ENCODE measurements at regions not wholly inside any gene's neighbourhood (a gene's known extent, or its start where the extent isn't known, plus 50 kb on each side); places are given as distances from the start of the nearest gene placed in this dataset.

DNA sequence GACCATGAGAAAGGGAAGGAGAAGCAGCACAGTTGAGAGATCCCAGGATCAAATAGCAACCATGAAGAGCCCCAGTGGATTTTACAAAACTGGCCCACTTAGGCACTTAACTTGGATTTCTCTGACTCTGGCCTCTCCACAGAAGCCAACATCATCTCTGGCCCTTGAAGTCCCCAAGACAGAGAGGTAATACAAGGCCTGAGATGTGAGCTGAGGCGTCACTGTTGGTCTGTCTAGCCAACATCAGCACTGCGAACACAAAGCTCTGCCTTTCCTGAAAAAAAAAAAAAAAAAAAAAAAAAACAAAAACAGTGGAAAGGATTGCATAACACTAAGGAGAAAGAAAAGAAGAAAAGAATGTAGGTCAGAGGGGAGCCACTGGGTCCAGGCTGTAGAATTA, 378.3 kb downstream of the BRINP1 start:
- TF ChIP-seq EZH2 (IDR thresholded peaks at IDR 0.05; ENCODE audit: borderline replicate concordance, low read length) (no peak), CTCF (IDR thresholded peaks at IDR 0.05; ENCODE audit: low read length) (no peak)
- Histone ChIP-seq H3K79me2 (ENCODE audit: insufficient read depth, low read length) (no peaks in the 10 kb centered on the region), H3K4me2 (ENCODE audit: low read length) (no peak overlapping the region), H3K4me1 (ENCODE audit: insufficient read depth, low read length, severe bottlenecking) (no peaks in the 10 kb centered on the region), H3K27ac (ENCODE audit: low read depth, low read length, poor library complexity, severe bottlenecking) (no peak overlapping the region), H3K27me3 (ENCODE audit: insufficient read depth, low read length) (no peaks in the 10 kb centered on the region), H3K9ac (ENCODE audit: low read length) (no peak overlapping the region), H2AFZ (ENCODE audit: low read length) (no peak overlapping the region), H3K36me3 (ENCODE audit: insufficient read depth, low read length) (no peaks in the 10 kb centered on the region), H4K20me1 (ENCODE audit: insufficient read depth, low read length) (no peaks in the 10 kb centered on the region), H3F3A (ENCODE audit: insufficient read depth, low read length) (no peaks in the 10 kb centered on the region), H3K9me3 (ENCODE audit: low read length) (no peaks in the 10 kb centered on the region), H3K4me3 (ENCODE audit: low read depth, low read length, poor library complexity, severe bottlenecking) (no peak overlapping the region), H3K9me2 (ENCODE audit: low read depth, low read length) (no peaks in the 10 kb centered on the region)

- Histone ChIP-seq H3K79me2 (ENCODE audit: insufficient read depth, low read length) (no peaks in the 10 kb centered on the region), H3K9ac (ENCODE audit: low read length) (no peak overlapping the region), H3K36me3 (ENCODE audit: insufficient read depth, low read length) (no peaks in the 10 kb centered on the region), H3K4me2 (ENCODE audit: low read length) (no peak overlapping the region), H3K4me3 (ENCODE audit: low read depth, low read length, poor library complexity, severe bottlenecking) (no peak overlapping the region), H3K27ac (ENCODE audit: low read depth, low read length, poor library complexity, severe bottlenecking) (no peak overlapping the region), H3K9me3 (ENCODE audit: low read length) (no peaks in the 10 kb centered on the region), H3F3A (ENCODE audit: insufficient read depth, low read length) (no peaks in the 10 kb centered on the region), H3K27me3 (ENCODE audit: insufficient read depth, low read length) (no peaks in the 10 kb centered on the region), H2AFZ (ENCODE audit: low read length) (no peak overlapping the region), H3K9me2 (ENCODE audit: low read depth, low read length) (no peaks in the 10 kb centered on the region), H4K20me1 (ENCODE audit: insufficient read depth, low read length) (no peaks in the 10 kb centered on the region), H3K4me1 (ENCODE audit: insufficient read depth, low read length, severe bottlenecking) (no peaks in the 10 kb centered on the region)
- no peak for TF ChIP-seq EZH2 (IDR thresholded peaks at IDR 0.05; ENCODE audit: borderline replicate concordance, low read length)
- no peak for TF ChIP-seq CTCF (IDR thresholded peaks at IDR 0.05; ENCODE audit: low read length)
Measured at GRCh38 chr9:118991366-118992285, 377.6 kb downstream of the BRINP1 start.

DNA sequence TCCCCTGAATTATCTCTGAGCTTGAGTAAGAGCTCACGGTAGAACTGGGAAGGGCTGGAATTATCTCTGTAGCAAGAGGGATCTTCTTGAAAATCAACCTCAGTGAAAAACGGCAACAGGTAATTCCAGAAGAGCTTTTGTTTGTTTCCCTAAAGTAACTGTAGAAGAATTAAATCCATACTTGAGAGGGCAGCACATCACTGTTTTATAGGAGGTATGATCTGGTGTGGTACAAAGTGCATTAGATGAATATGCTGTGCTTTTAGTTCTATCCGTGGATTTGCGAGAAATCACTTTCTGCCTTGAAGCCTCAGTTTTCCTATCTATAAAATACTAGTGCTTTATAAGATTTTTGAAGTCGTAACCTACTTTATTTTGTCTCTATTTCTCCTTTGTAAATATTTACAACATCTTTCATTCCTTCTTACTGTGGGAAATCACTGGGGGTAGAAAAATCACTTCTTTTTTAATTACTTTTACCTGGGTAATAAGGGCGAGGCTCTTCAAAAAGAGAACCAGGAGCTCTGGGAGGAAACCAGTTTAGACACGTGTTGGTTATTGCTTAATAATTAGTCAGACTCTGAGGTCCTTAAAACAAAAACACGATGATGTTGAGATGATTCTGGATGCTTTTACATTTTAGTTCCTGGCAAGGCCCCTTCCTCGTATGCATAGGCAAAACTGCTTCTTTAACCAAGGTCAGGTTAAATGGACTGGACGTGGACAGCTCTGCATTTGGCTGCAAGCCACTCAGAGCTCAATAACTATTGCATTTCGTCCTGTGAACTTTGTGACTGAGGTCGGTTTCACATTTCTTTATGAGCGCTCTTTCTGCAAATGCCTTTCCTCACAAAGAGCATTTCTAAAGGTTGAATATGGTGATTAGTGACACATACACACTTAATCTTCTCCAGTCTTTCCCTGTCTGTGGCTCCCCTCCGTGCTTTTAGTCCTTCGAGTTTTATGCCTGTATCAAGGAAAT, 376.1 kb downstream of the BRINP1 start:
- H3K9me3 ChIP-seq (ENCODE audit: low read length) = no peaks in the 10 kb centered on the region
- H3K27me3 ChIP-seq (ENCODE audit: insufficient read depth, low read length) = no peaks in the 10 kb centered on the region
- no peak overlapping the region for H3K27ac ChIP-seq (ENCODE audit: low read depth, low read length, poor library complexity, severe bottlenecking)
- H4K20me1 ChIP-seq (ENCODE audit: insufficient read depth, low read length) = no peaks in the 10 kb centered on the region
- H3K36me3 ChIP-seq (ENCODE audit: insufficient read depth, low read length) = no peaks in the 10 kb centered on the region
- H3K4me1 ChIP-seq (ENCODE audit: insufficient read depth, low read length, severe bottlenecking) = no peaks in the 10 kb centered on the region
- no peak overlapping the region for H3K4me2 ChIP-seq (ENCODE audit: low read length)
- H3F3A ChIP-seq (ENCODE audit: insufficient read depth, low read length) = no peaks in the 10 kb centered on the region
- H3K79me2 ChIP-seq (ENCODE audit: insufficient read depth, low read length) = no peaks in the 10 kb centered on the region
- no peaks in the 10 kb centered on the region for H3K9me2 ChIP-seq (ENCODE audit: low read depth, low read length)
- H2AFZ ChIP-seq (ENCODE audit: low read length) = no peak overlapping the region
- no peak overlapping the region for H3K4me3 ChIP-seq (ENCODE audit: low read depth, low read length, poor library complexity, severe bottlenecking)
- TF ChIP-seq CTCF (IDR thresholded peaks at IDR 0.05; ENCODE audit: low read length) (no peak), EZH2 (IDR thresholded peaks at IDR 0.05; ENCODE audit: borderline replicate concordance, low read length) (no peak)
- H3K9ac ChIP-seq (ENCODE audit: low read length) = no peak overlapping the region

Data from OCI-LY1 (cell line).